Activated CD4-positive, alpha-beta memory T cell treated with anti-CD3 and anti-CD28 coated beads for 36 hours (primary cell): ENCODE measurements at regions not wholly inside any gene's neighbourhood (a gene's known extent, or its start where the extent isn't known, plus 50 kb on each side); places are given as distances from the start of the nearest gene placed in this dataset.

Source experiments
- CTCF ChIA-PET: fragments of 350-600 bp; sonication (Branson Sonifier 250); formaldehyde crosslinking; loops from one replicate; lab custom pipeline; 2021; ENCODE audit warnings: antibody characterized with exemption, inconsistent platforms; lab: Charles Lee
- POLR2A ChIA-PET: fragments of 350-600 bp; sonication (Branson Sonifier 250); formaldehyde crosslinking; loops from one replicate; lab custom pipeline; 2021; ENCODE audit warnings: antibody characterized with exemption; lab: Charles Lee
- DNase-seq: peaks from one replicate; pipeline ENCODE4 v3.0.0-alpha.2; 2020
- H3K27ac Mint-ChIP-seq: one replicate; pipeline ENCODE4 v1.8.0; 2021; ENCODE audit warnings: mixed read lengths
- H3K27me3 Mint-ChIP-seq: one replicate; pipeline ENCODE4 v1.8.0; 2021; ENCODE audit warnings: mixed read lengths
- H3K36me3 Mint-ChIP-seq: one replicate; pipeline ENCODE4 v1.8.0; 2021; ENCODE audit warnings: mixed read lengths
- H3K4me1 Mint-ChIP-seq: one replicate; pipeline ENCODE4 v1.8.0; 2021; ENCODE audit warnings: low read depth, mixed read lengths
- H3K4me3 Mint-ChIP-seq: one replicate; pipeline ENCODE4 v1.8.0; 2021; ENCODE audit warnings: mild to moderate bottlenecking, mixed read lengths
- H3K9me3 Mint-ChIP-seq: one replicate; pipeline ENCODE4 v1.8.0; 2021; ENCODE audit warnings: mixed read lengths
- intact Hi-C: fragments of 100-400 bp; cut with micrococcal nuclease; formaldehyde crosslinking; loops from one replicate; pipeline ENCODE4 v1.15.1; 2023

DNA sequence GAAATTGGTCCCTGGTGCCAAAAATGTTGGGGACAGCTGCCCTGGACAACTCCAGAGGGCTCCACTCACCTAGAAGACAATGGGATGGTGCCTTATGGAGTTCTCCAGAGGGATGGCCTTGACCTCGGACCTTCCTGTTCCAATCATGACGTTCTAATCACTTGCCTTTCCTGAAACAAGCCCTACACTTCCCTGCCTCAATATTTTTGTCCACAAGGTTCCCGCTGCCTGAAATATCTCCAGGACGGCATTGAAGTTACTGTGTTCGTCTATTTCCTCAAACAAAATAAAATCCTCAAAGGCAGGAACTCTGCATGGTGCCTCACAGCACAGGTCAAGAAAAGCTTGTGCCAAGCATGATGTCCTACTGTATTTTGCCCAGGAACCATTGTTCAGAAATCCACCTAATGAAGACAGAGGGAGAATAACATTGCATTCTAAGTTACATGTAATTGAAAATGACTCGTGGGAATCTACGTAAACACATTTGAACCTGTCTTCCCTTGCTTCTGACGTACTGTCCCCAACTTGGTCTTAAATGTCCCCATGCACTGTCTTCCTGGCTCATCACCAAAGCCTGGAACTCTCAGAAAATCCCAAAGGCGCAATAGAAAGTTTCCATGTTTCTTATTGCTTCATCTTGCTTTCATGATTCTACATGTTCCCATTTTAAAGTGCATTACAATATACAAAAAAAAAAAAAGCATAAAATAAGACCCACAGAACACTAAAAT is 342.3 kb upstream of the NRP1 start:
- H3K9me3 Mint-ChIP-seq, result no peaks in the 10 kb centered on the region
- DNase-seq, result no peak
- H3K27me3 Mint-ChIP-seq, result no peaks in the 10 kb centered on the region
- no peak overlapping the region for H3K4me3 Mint-ChIP-seq
- intact Hi-C loops, result loop anchor here (10.0 kb wide), 1 partner anchor 108 kb away; no protein-coding TSS in a partner anchor
- no peaks in the 10 kb centered on the region for H3K36me3 Mint-ChIP-seq
- ChIA-PET POLR2A (no interaction called here), CTCF (interaction anchor here (1.2 kb wide), 1 partner anchor 484 kb away, joined by 3 read pairs; no protein-coding TSS in a partner anchor)
- H3K4me1 Mint-ChIP-seq, result no peaks in the 10 kb centered on the region
- no peak overlapping the region for H3K27ac Mint-ChIP-seq

DNA sequence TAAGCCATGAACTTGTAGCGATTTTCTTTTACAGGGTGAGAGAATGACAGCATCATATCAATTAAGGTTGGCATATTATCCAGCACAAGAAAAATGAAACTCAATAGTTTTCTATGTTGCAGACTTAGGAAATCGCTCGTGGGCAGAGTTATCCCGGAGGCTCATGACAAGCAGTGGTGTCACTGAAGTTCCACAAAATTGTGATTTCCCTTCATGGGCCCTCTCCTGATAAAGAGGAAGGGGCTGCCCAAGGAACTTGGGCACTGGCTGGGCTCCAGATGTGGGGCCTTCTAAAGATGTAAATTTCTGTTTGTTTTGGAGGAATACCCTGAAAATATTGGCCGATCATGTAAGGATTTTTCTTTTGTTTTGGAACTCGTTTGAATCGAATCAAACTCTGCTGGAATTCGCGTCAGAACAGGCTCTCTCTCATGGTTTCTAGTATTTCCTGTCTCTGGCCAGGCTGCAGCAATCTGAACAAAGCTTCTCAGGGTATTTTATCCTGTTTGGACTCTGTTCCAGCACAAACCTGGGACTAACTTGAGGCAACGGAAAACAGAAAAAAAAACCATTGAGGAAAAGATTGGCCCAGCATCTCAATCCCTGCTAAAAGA is 340.6 kb upstream of the NRP1 start:
- H3K4me1 Mint-ChIP-seq, result no peaks in the 10 kb centered on the region
- H3K27ac Mint-ChIP-seq, result no peak overlapping the region
- no peaks in the 10 kb centered on the region for H3K36me3 Mint-ChIP-seq
- CTCF ChIA-PET, result no interaction called here
- intact Hi-C loops, result loop anchor here (10.0 kb wide), 1 partner anchor 110 kb away; no protein-coding TSS in a partner anchor
- no peak for DNase-seq
- no peak overlapping the region for H3K4me3 Mint-ChIP-seq
- H3K27me3 Mint-ChIP-seq, result no peaks in the 10 kb centered on the region
- H3K9me3 Mint-ChIP-seq, result no peaks in the 10 kb centered on the region
- POLR2A ChIA-PET, result interaction anchor here (0.7 kb wide), 1 partner anchor 796 kb away, joined by 4 read pairs; no protein-coding TSS in a partner anchor

DNA sequence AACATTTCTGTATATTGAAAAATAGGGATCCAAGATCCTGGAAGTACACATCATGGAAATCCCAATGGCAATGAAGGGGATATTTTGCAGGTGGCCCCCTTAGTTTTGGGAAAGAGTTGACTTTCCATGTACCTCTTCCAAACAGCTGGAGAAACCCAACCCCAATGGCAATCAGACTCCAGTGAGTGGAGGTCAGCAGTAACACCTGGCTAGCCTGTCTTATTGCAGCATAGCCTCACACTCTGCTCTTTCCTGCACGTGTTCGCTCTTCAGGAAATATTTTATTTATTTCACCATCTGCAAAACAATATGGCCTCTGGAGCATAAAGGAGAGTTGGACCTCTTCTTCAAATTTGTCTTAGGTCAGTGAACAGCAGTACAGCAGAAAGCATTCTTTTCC is 340.0 kb upstream of the NRP1 start:
- no peak for DNase-seq
- ChIA-PET CTCF (no interaction called here), POLR2A (no interaction called here)
- H3K27me3 Mint-ChIP-seq, result no peaks in the 10 kb centered on the region
- H3K4me3 Mint-ChIP-seq, result no peak overlapping the region
- H3K9me3 Mint-ChIP-seq, result no peaks in the 10 kb centered on the region
- intact Hi-C loops, result loop anchor here (10.0 kb wide), 1 partner anchor 110 kb away; no protein-coding TSS in a partner anchor
- H3K4me1 Mint-ChIP-seq, result no peaks in the 10 kb centered on the region
- H3K36me3 Mint-ChIP-seq, result no peaks in the 10 kb centered on the region
- H3K27ac Mint-ChIP-seq, result no peak overlapping the region

DNA sequence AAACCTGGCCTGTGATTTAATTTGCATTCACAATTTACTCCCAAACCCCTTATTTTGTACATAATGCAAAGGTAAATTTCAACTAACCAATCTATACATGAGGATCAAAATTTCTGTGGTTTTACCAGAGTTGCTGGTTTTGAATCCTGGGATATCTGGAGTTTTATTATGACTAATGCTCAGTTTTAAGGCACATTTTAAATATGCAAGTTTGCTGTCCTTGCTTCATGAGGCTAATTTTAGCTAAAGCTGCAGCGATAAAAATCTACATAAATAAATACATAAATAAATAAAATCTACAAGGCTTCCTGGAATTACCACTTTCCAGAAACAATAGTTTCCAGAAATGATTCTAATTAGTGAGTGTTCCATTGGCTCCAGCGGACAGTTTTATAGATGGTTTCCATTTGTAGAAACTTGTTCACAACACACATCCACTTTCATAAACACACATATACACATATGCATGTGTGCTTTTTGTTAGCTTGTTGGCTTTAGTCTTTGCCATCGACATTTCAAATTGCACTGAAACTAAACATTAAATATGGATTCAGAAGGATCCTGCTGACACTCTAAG is 339.5 kb upstream of the NRP1 start:
- Mint-ChIP-seq H3K27me3 (peaks cover 2% of the 10 kb centered on the region), H3K9me3 (no peaks in the 10 kb centered on the region), H3K4me3 (no peak overlapping the region), H3K4me1 (no peaks in the 10 kb centered on the region), H3K36me3 (no peaks in the 10 kb centered on the region), H3K27ac (no peak overlapping the region)
- DNase-seq, result no peak
- intact Hi-C loops, result loop anchor here (10.0 kb wide), 1 partner anchor 111 kb away; no protein-coding TSS in a partner anchor
- ChIA-PET POLR2A (no interaction called here), CTCF (interaction anchor here (0.5 kb wide), 1 partner anchor 338 kb away, joined by 3 read pairs; no protein-coding TSS in a partner anchor)

DNA sequence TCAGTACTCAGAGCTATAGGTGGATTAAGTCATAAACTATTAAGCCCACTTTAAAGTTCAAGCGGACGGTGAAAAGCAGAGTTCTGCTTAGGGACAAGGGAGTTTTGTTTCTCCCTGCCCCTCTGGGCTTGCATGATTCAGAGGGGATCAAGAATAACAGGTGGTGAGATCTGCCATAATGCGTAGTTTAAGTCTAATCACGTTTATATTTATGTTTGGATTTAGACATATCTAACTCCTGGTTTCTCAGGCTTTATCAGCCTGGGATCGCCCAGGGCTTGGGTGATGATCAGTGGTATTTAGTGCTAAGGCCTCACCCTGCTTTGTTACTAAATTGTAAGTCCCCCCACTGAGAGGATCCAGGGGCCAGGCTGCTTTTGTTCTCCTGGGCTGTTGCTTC is 335.4 kb upstream of the NRP1 start:
- DNase-seq, result no peak
- Mint-ChIP-seq H3K9me3 (no peaks in the 10 kb centered on the region), H3K36me3 (no peaks in the 10 kb centered on the region), H3K4me1 (peaks cover 6% of the 10 kb centered on the region), H3K27me3 (peaks cover 2% of the 10 kb centered on the region), H3K4me3 (no peak overlapping the region), H3K27ac (no peak overlapping the region)
- ChIA-PET CTCF (no interaction called here), POLR2A (no interaction called here)
- intact Hi-C loops, result loop anchor here (10.0 kb wide), 1 partner anchor 115 kb away; no protein-coding TSS in a partner anchor

DNA sequence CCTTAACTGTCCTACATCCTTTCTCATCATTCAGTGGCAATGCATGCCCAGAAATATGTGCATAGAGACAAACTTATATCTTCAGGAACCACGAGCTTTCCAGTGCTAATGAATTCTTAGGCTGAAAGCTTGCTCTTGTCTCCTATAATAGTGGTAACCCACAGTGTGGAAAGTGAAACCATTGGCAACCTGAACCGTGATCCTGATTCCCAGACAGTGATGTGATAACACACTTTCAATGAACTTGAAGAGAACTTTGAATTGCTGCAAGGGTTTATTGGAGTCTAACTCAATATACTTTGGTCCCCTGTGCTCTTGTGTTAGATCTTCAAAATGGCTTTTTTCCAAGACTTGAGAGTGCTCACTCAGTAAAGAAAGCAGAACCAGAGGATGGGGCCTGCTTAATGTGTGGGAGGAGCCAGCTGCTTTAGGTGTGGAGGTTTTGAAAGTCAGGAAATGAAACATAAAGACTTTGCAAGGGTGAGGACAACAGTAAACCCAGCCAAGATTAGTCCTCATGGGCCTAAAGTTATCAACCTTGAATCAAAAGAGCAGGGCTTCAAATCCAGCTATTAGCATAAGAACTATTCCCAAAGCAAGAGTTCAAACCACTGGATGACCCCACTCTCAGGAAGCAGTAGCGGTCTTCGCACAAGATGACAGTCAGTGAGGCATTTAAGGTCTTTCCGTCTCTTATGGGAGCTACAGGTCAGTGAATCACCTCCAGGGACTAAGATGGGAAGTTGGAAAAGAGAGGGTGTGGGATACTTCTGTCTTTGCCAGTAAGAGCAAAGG is 332.4 kb upstream of the NRP1 start:
- Mint-ChIP-seq H3K4me3 (no peak overlapping the region), H3K36me3 (no peaks in the 10 kb centered on the region), H3K27ac (no peak overlapping the region), H3K9me3 (peaks cover 11% of the 10 kb centered on the region), H3K4me1 (peaks cover 6% of the 10 kb centered on the region), H3K27me3 (peaks cover 11% of the 10 kb centered on the region)
- no peak for DNase-seq
- POLR2A ChIA-PET, result no interaction called here
- intact Hi-C loops, result no loop called here
- CTCF ChIA-PET, result no interaction called here

DNA sequence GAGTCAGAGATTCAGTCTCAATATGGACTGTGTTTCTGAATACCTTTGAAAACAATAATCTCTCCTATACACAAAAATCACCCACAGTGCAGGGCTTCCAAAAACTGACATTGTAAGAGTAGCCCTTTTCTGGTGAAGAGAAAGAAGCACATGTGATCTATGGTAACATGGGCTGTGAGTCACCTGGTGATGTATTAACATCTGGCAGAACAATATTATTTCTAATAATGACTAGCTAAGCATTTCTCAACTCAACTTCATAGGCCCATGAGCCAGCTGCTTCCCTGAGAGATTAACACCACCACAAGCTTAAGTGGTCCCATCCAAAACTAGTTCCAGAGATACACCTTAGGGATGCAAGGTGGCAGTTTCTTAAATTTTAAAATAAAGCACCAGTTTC is 331.0 kb upstream of the NRP1 start:
- POLR2A ChIA-PET, result no interaction called here

DNA sequence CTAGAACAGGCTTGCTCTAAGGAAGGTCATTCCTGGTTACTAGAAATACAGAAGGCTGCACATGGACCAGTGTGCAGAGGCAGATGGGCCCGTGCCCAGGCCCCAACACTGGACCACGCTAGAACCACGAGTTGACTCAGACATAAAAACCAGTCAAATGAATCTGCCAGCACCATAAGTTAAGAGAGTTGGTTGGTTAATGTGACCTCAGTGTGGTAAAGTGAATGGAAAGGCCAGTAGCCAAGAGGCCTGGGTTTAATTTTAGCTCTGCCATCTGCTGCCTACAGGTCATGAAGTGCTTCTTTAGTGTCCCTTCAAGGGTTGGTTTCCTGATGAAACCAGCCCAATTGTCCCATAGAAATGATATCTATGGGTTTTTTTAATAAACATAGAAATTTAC is 329.6 kb upstream of the NRP1 start:
- Mint-ChIP-seq H3K9me3 (peaks cover 11% of the 10 kb centered on the region), H3K4me1 (peaks cover 6% of the 10 kb centered on the region), H3K36me3 (no peaks in the 10 kb centered on the region), H3K4me3 (no peak overlapping the region), H3K27ac (no peak overlapping the region), H3K27me3 (peaks cover 17% of the 10 kb centered on the region)
- POLR2A ChIA-PET, result no interaction called here
- intact Hi-C loops, result no loop called here
- CTCF ChIA-PET, result no interaction called here
- DNase-seq, result no peak

More for the DNA sequence above, 331.0 kb upstream of the NRP1 start:
- no peak for DNase-seq
- Mint-ChIP-seq H3K4me3 (no peak overlapping the region), H3K9me3 (peaks cover 11% of the 10 kb centered on the region), H3K27me3 (peaks cover 16% of the 10 kb centered on the region), H3K4me1 (peaks cover 6% of the 10 kb centered on the region), H3K27ac (no peak overlapping the region), H3K36me3 (no peaks in the 10 kb centered on the region)
- intact Hi-C loops, result no loop called here
- CTCF ChIA-PET, result no interaction called here

DNA sequence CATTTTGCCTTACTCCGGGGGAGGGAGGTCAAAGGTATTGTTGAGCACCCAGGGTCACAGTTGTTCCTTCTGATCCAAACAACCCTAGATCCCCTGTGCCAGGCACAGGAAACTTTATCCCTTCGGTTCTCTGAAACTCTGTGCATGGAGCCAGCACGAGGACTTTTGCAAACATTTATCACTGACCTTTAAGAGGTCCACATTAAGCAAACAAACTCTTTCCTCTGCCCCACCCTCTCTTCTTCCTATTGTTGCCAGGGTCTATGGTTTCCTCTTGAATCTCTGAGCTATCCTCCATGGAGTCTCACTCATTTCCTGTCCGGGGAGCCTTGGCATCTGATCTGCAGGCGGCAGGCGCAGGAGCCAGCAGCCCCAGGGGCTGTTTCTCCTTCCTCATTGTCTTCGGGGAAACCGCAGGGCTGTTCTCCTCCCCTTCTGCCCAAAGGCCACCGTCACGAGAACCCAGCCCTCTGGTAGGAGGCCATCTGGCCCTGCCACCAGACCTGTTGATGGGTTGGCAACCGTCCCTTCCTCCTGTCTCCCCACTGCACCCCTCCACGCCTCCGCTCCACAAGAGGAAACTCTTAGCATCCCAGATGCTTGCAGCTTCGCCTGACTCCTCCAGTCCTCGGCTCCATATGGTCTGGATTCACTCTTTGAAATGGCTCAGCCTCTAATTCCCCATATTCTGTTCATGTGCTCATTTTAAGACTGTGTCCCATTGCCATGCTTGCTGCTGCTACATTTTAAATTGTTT is 327.3 kb upstream of the NRP1 start:
- Mint-ChIP-seq H3K27me3 (peaks cover 21% of the 10 kb centered on the region), H3K36me3 (no peaks in the 10 kb centered on the region), H3K9me3 (peaks cover 11% of the 10 kb centered on the region), H3K4me1 (peaks cover 3% of the 10 kb centered on the region), H3K4me3 (no peak overlapping the region), H3K27ac (no peak overlapping the region)
- POLR2A ChIA-PET, result no interaction called here
- intact Hi-C loops, result no loop called here
- CTCF ChIA-PET, result no interaction called here
- DNase-seq, result no peak

DNA sequence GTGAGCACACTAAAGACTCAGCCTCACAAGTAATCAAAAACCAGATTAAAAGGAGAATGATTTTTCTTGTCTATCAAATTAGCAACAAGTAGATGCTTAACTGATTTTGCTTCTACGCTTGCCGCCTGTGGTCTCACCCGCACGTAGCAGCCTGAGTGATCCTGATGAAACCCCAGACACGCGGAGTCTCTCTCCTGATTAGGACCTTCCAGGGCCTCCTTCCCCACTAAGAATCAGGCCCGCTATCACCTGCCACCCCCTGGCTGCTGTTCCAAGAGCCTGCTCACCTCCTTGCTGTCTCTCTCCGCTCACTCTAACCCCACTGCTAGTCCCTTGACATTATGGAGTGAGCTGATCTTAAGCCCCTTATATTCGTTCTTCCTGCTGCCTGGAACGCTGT is 325.9 kb upstream of the NRP1 start:
- peaks cover 21% of the 10 kb centered on the region for H3K27me3 Mint-ChIP-seq
- ChIA-PET POLR2A (no interaction called here), CTCF (no interaction called here)
- no peak for DNase-seq
- H3K9me3 Mint-ChIP-seq, result peaks cover 11% of the 10 kb centered on the region
- intact Hi-C loops, result no loop called here
- H3K27ac Mint-ChIP-seq, result no peak overlapping the region
- no peak overlapping the region for H3K4me3 Mint-ChIP-seq
- H3K36me3 Mint-ChIP-seq, result no peaks in the 10 kb centered on the region
- peaks cover 2% of the 10 kb centered on the region for H3K4me1 Mint-ChIP-seq

DNA sequence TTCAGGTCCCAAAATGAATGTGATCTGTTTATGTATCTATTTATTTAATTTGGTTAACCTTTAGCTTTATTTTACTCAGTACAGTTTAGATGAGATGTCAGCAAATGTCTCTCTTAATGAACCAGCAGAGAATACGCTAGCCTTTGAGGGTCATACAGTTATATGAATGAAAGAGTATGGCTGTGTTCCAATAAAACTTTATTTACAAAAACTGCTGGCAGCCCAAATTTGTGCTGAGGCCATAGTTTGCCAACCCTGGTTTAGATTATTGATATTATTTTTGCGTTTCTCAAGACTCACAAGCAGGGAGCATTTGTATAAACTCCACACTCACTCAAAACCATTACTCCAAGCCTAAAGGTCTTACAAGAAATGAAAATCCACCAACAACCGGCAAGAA is 323.4 kb upstream of the NRP1 start:
- Mint-ChIP-seq H3K4me1 (peaks cover 4% of the 10 kb centered on the region), H3K9me3 (peaks cover 3% of the 10 kb centered on the region), H3K27ac (no peak overlapping the region), H3K4me3 (no peak overlapping the region), H3K36me3 (no peaks in the 10 kb centered on the region), H3K27me3 (peaks cover 24% of the 10 kb centered on the region)
- ChIA-PET POLR2A (no interaction called here), CTCF (no interaction called here)
- no peak for DNase-seq
- intact Hi-C loops, result no loop called here
